ENCODE measurements at regions not wholly inside any gene's neighbourhood (a gene's known extent, or its start where the extent isn't known, plus 50 kb on each side); places are given as distances from the start of the nearest gene placed in this dataset.
"Not testable (repeated sequence)": the region's sequence is repeated elsewhere in the genome, so short reads cannot be mapped to it uniquely, and the experiment has no call there.

GRCh38 chr13:42400188-42400833 lies 128.4 kb downstream of the AKAP11 start:
- DNase-seq = no peak

DNA sequence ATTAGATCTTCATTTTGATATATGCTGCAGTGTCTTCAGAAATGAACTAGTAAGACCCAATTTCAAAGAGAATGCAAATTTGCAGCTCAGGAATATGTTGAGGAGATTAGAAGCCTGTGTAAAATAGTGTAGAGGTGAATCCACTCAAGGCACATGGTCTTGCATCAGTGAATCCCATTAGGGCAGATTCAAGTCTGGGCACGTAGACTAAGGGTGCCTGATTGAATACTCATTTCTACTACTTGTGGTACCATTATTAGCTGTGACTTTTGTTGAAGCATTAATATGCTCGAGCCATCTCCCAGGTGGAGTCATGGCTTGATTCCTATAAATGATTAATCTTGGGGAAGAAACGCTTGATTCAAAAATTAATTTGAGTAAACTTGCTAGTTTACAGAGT lies 129.4 kb downstream of the AKAP11 start:
- DNase-seq = no peak

- peak; percentile 20 for DNase-seq
Measured at GRCh38 chr13:42405665-42406390, 133.9 kb downstream of the AKAP11 start.

DNA sequence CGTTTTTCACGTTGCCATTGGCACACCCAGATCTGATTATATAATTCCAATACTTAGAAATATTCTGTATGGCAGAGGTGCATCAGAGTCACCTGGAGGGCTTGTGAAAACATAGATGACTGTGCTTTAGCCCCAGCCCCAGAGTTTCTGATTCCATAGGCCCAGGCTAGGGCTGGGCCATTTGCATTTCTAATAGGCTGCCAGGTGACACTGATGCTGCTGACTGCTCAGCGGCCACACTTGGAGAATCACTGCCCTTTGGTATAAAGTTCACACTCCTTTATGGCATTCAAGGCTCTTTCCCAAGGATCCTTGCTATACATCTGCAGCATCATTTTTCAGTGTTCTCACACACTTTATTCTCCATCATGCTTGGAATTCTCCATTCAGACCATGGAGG lies 137.1 kb downstream of the AKAP11 start:
- no peak for DNase-seq

- DNase-seq = no peak
Measured at GRCh38 chr13:42409551-42409950, 137.6 kb downstream of the AKAP11 start.

DNA sequence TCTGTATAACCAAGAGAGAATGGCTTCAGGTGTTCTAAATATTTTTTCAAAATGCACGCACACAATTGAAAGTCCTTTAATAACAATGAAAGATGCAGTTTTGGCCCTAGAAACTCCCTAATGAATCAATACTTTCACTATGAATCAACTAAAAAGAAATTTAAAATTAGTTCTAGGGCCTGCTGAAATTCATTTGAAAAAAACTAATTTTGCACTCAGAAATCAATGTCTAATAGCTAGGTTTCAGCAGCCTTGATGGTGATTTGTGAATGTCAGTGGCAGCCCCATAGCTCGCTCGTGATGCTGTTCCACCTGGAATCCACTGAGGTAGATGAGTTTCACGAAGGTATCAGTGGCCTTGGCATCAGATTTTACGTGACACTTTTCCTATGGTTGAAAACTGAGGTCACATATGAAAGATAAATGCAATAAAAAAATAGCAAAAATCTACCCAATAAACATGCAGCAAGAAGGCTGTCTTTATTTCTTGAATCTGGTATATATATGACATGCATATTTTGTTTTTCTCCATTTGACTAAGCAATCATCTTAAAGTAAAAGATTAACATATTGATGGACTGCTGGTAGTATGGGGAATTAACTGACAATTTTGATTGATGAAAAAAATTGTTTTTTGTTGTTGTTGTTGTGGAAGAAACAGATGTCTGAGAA lies 141.0 kb downstream of the AKAP11 start:
- no peak for DNase-seq

DNA sequence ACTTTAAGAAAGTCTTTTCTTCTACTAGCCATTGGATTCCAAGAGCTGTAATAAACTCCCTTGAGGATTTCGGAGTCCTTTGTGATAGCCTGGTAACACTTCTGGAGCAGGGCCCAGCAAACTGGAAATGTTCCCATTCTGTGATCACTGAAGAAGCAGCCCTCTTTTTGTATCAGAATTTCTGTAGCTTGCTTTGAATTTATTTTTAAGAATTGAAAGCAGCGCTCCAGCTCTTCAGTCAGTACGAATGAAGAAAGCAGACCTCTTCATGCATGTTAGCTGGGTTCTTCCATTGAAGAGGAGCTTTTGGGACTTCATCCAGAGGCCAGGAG lies 141.5 kb downstream of the AKAP11 start:
- DNase-seq = no peak

DNA sequence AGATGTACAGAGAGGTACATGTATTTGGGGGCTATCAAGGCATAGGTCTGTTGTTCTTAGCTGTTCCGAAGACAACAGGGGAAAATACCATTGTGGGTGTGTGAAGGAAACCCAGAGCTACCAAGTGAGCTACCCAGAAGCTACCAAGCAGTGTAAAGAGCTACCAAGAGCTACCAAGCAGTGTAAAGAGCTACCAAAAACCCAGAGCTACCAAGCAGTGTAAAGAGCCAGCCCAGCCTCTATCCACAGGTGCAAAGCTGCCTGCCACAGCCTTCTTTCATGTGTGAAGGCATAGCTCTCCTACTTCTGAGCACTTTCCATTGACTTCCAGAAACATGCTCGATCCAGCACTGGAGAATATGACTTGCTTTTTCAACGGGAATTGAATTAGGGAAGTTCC lies 145.7 kb downstream of the AKAP11 start:
- no peak for DNase-seq

- no peak for DNase-seq
Measured at GRCh38 chr13:42418184-42418583, 146.2 kb downstream of the AKAP11 start.

GRCh38 chr13:42420304-42420703 lies 148.4 kb downstream of the AKAP11 start:
- DNase-seq = no peak

DNA sequence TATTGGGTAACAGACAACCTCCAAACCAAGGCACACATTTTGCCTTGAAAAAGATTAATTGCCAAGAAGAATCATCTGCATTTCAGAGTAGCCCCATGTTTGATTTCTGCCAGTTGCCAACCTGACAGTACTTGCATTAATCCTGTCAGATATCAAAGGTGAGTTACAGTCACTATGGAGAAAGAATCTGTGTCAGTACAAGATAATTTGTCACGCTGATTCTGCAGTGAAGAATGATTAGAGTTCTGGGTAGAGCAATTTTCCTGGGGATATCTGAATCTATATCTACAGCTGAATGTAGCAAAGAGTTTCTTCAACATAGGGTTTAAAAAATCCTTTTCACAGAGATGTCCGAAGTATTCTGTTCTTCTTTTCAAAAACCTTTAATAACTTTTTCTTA lies 150.7 kb downstream of the AKAP11 start:
- no peak for DNase-seq

- DNase-seq = no peak
Measured at GRCh38 chr13:42424182-42424581, 149.8 kb upstream of the TNFSF11 start.

DNA sequence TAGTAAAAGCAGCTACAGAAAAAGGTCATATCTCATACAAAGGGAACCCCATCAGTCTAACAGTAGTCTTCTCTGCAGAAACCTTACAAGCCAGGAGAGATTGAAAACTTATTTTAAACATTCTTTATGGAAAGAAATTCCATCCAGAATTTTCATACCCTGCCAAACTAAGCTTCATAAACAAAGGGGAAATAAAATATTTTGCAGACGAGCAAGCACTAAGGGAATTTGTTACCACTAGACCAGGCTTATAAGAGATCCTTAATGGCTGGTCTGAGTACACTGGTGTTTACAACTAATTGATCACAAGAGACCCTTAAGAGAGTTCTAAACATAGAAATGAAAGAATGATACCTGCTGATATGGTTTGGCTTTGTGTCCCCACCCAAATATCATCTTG lies 128.6 kb upstream of the TNFSF11 start:
- no peak for DNase-seq

DNA sequence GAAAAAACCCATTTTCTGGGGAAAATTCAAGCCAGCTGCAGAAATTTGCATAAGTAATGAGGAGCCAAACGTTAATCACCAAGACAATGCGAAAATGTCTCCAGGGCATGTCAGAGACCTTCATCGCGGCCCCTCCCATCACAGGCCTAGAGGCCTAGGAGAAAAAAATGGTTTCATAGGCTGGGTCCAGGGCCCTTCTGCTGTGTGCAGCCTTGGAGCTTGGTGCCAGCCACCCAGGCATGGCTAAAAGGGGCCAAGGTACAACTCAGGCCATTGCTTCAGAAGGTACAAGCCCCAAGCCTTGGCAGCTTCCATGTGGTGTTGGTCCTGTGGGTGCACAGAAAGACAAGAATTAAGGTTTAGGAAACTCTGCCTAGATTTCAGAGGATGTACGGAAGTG lies 127.4 kb upstream of the TNFSF11 start:
- not testable (repeated sequence) for DNase-seq

DNA sequence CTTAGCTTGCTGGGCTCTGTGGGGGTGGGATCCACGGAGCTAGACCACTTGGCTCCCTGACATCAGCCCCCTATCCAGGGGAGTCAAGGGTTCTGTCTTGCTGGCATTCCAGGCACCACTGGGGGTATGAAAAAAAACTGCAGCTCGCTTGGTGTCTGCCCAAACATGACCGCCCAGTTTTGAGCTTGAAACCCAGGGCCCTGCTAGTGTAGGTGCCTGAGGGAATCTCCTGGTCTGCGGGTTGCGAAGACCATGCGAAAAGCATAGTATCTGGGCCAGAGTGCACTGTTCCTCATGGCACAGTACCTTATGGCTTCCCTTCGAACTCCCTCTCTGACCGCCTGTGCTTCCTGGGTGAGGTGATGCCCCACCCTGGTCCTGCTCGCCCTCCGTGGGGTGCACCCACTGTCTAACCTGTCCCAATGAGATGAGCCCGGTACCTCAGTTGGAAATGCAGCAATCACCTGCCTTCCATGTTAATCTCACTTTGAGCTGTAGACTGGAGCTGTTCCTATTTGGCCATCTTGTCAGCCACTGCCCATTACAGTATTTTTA lies 120.8 kb upstream of the TNFSF11 start:
- DNase-seq = no peak

GRCh38 chr13:42454749-42455148 lies 119.2 kb upstream of the TNFSF11 start:
- no peak for DNase-seq

- DNase-seq = no peak
Measured at GRCh38 chr13:42458193-42458592, 115.8 kb upstream of the TNFSF11 start.

DNA sequence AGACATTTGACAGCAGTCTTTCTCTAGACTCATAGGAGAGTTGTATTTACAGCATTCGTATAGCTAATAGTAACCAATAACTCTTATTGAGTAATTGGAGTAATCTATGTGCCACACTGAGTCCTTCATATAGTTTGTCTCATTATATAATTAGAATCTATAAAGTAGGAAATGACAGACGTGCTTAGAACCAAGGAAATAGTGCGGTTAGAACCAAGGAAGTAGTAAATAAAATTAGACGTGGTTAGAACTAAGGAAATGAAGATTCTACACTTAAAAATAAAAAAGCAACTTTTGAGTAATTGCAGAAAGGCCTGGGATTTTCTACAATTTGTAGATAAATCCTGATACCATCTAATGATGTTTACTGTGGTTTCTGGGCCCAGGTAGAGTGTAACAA lies 107.8 kb upstream of the TNFSF11 start:
- no peak for DNase-seq

DNA sequence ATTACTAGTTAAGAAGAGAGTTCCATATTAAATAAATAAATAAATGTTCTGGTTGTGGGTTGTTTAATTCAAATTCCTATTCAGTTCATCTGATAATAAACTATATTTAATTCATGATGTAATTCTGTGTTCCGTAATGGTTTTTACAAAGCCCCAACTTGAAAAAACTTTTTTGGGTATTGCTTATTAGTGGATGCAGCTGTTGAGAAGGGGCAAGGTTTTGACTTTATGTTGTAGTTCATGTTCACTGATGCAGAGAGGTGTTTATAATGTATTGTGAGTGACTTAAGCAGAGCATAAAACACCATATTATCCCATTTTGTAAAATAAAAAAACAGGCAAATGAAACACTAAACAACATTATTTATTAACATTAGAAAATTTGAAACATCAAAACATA lies 107.3 kb upstream of the TNFSF11 start:
- no peak for DNase-seq

DNA sequence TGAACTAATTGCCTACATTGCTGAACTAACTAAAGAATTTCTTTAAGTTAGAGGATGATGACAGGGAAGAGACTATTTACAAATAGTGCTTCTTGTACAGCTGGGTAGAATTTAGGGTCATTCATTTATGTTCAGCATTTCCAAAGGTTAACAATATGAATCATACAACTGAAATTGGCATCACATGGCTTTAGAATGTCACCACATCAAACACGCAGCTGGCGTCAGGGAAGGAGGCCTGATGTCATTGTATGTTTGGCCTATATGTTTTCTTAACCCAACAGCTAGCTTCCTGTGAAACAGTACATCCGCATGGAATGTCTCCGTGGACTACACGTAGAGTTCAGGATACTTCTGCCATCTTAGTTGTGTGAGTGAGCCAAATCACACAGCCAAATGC lies 99.0 kb upstream of the TNFSF11 start:
- DNase-seq = no peak

DNA sequence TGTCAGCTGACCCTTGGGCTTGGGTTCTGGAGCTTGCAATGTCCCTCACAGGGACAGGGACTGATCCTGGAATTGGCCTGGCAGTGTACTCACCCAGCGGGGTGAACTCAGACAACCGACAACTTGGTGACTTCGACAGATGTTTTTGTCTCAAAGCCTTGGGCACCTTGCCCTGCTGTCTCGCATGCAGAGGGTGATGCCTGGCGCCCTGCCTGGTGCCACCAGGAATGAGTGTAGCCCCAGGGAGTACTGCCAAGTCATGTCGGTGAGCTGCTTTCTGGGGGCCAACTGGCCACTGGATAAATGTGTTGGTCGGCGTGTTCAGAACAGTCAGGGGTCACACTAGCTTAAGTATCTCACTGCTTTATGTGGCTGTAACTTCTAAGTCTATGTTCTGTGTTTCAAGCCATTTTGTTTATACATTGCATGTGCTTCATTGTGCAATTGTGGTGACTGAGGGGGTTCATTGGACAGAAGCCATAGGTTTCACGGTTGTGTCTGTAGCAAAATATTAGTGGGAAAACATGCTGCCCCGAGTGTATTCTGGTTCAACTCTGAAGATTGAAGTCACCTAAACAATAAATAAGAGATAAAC lies 96.3 kb upstream of the TNFSF11 start:
- no peak for DNase-seq

GRCh38 chr13:42478531-42479156 lies 95.3 kb upstream of the TNFSF11 start:
- DNase-seq = no peak

- DNase-seq = no peak
Measured at GRCh38 chr13:42484386-42484785, 89.6 kb upstream of the TNFSF11 start.

All from CD4-positive, alpha-beta T cell treated with Interleukin-6 for 4 hours (primary cell).